ENCODE measurements at regions not wholly inside any gene's neighbourhood (a gene's known extent, or its start where the extent isn't known, plus 50 kb on each side); places are given as distances from the start of the nearest gene placed in this dataset.
"Not testable (repeated sequence)": the region's sequence is repeated elsewhere in the genome, so short reads cannot be mapped to it uniquely, and the experiment has no call there.

DNA sequence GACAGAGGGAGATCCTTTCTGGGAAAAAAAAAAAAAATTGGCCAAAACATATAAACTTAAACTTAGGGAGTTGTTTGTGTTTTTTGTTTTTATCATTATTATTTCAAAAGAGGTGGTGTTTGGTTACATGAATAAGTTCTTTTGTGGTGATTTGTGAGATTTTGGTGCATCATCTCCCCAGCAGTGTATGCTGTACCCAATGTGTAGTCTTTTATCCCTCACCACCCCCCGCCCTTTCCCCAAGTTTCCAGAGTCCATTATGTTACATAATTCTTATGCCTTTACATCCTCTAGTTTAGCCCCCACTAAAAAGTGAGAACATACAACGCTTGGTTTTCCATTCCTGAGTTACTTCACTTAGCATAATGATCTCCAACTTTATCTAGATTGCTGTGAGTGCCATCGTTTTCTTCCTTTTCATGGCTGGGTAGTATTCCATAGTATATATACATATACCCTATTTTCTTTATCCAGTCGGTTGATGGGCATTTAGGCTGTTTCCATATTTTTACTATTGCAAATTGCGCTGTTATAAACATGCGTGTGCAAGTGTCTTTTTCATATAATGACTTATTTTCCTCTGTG is 148.1 kb upstream of the ZNF92 start:
- DNase-seq (ENCODE audit: extremely low spot score, unreplicated experiment) = no peak
- no peak overlapping the region for H3K27ac Mint-ChIP-seq (ENCODE audit: unreplicated experiment)
- H3K4me1 Mint-ChIP-seq (ENCODE audit: unreplicated experiment) = no peaks in the 10 kb centered on the region
- no peaks in the 10 kb centered on the region for H3K9me3 Mint-ChIP-seq (ENCODE audit: unreplicated experiment)
- no peak overlapping the region for H3K4me3 Mint-ChIP-seq (ENCODE audit: unreplicated experiment)
- H3K36me3 Mint-ChIP-seq (ENCODE audit: unreplicated experiment) = no peaks in the 10 kb centered on the region
- peaks cover 2% of the 10 kb centered on the region for H3K27me3 Mint-ChIP-seq (ENCODE audit: unreplicated experiment)
- TF ChIP-seq CTCF (IDR thresholded peaks at IDR 0.05) = no peak

- Mint-ChIP-seq H3K27me3 (ENCODE audit: unreplicated experiment) (peaks cover 2% of the 10 kb centered on the region), H3K4me3 (ENCODE audit: unreplicated experiment) (no peak overlapping the region)
- TF ChIP-seq CTCF (IDR thresholded peaks at IDR 0.05) = no peak
These were observed 151.0 kb upstream of the ZNF92 start for GRCh38 chr7:65222655-65223054.

GRCh38 chr7:65221683-65222082 is 152.0 kb upstream of the ZNF92 start:
- no peak overlapping the region for H3K4me3 Mint-ChIP-seq (ENCODE audit: unreplicated experiment)
- no peaks in the 10 kb centered on the region for H3K9me3 Mint-ChIP-seq (ENCODE audit: unreplicated experiment)
- no peaks in the 10 kb centered on the region for H3K36me3 Mint-ChIP-seq (ENCODE audit: unreplicated experiment)
- no peaks in the 10 kb centered on the region for H3K4me1 Mint-ChIP-seq (ENCODE audit: unreplicated experiment)
- no peak for TF ChIP-seq CTCF (IDR thresholded peaks at IDR 0.05)
- DNase-seq (ENCODE audit: extremely low spot score, unreplicated experiment) = no peak
- no peak overlapping the region for H3K27ac Mint-ChIP-seq (ENCODE audit: unreplicated experiment)
- H3K27me3 Mint-ChIP-seq (ENCODE audit: unreplicated experiment) = peaks cover 4% of the 10 kb centered on the region

More at GRCh38 chr7:65222655-65223054, 151.0 kb upstream of the ZNF92 start:
- no peaks in the 10 kb centered on the region for H3K4me1 Mint-ChIP-seq (ENCODE audit: unreplicated experiment)
- no peaks in the 10 kb centered on the region for H3K9me3 Mint-ChIP-seq (ENCODE audit: unreplicated experiment)
- DNase-seq (ENCODE audit: extremely low spot score, unreplicated experiment) = no peak
- H3K27ac Mint-ChIP-seq (ENCODE audit: unreplicated experiment) = no peak overlapping the region
- H3K36me3 Mint-ChIP-seq (ENCODE audit: unreplicated experiment) = no peaks in the 10 kb centered on the region

- Mint-ChIP-seq H3K4me1 (ENCODE audit: unreplicated experiment) (no peaks in the 10 kb centered on the region), H3K9me3 (ENCODE audit: unreplicated experiment) (no peaks in the 10 kb centered on the region), H3K36me3 (ENCODE audit: unreplicated experiment) (no peaks in the 10 kb centered on the region), H3K27me3 (ENCODE audit: unreplicated experiment) (peaks cover 4% of the 10 kb centered on the region), H3K27ac (ENCODE audit: unreplicated experiment) (no peak overlapping the region), H3K4me3 (ENCODE audit: unreplicated experiment) (no peak overlapping the region)
- TF ChIP-seq CTCF (IDR thresholded peaks at IDR 0.05) = no peak
- DNase-seq (ENCODE audit: extremely low spot score, unreplicated experiment) = no peak
These were observed 154.0 kb upstream of the ZNF92 start for GRCh38 chr7:65219623-65220022.

- no peak overlapping the region for H3K27ac Mint-ChIP-seq (ENCODE audit: unreplicated experiment)
- TF ChIP-seq CTCF (IDR thresholded peaks at IDR 0.05) = peak; percentile 76
These were observed 157.2 kb upstream of the ZNF92 start for GRCh38 chr7:65216469-65216868.

DNA sequence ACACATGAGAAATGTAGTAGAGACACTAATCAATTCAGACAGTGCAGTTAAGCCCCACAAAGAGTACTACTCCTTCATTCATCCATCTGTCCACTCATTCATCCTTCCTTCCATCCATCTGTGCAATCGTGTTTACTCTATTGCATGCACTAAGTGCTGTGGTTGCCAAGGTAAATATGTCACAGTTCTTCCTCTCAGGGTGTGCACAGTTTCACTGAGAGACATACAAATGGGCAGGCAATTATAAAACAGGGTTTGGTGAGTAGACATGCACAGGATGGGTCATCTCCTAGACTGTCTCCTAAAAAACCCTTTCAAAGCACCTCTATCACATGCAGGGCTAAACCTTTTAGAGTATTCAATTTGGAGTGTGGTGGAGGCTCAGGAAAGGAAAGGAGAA is 160.4 kb upstream of the ZNF92 start:
- not testable (repeated sequence) for H3K27ac Mint-ChIP-seq (ENCODE audit: unreplicated experiment)

More at GRCh38 chr7:65216469-65216868, 157.2 kb upstream of the ZNF92 start:
- Mint-ChIP-seq H3K9me3 (ENCODE audit: unreplicated experiment) (no peaks in the 10 kb centered on the region), H3K4me1 (ENCODE audit: unreplicated experiment) (no peaks in the 10 kb centered on the region), H3K4me3 (ENCODE audit: unreplicated experiment) (no peak overlapping the region), H3K27me3 (ENCODE audit: unreplicated experiment) (peaks cover 2% of the 10 kb centered on the region), H3K36me3 (ENCODE audit: unreplicated experiment) (no peaks in the 10 kb centered on the region)
- no peak for DNase-seq (ENCODE audit: extremely low spot score, unreplicated experiment)

GRCh38 chr7:65199221-65199620 is 174.4 kb upstream of the ZNF92 start:
- not testable (repeated sequence) for DNase-seq (ENCODE audit: extremely low spot score, unreplicated experiment); H3K4me3 Mint-ChIP-seq (ENCODE audit: unreplicated experiment); H3K27me3 Mint-ChIP-seq (ENCODE audit: unreplicated experiment); H3K36me3 Mint-ChIP-seq (ENCODE audit: unreplicated experiment); H3K4me1 Mint-ChIP-seq (ENCODE audit: unreplicated experiment); H3K9me3 Mint-ChIP-seq (ENCODE audit: unreplicated experiment); H3K27ac Mint-ChIP-seq (ENCODE audit: unreplicated experiment)

More for the DNA sequence above, 160.4 kb upstream of the ZNF92 start:
- not testable (repeated sequence) for H3K9me3 Mint-ChIP-seq (ENCODE audit: unreplicated experiment); H3K27me3 Mint-ChIP-seq (ENCODE audit: unreplicated experiment); H3K36me3 Mint-ChIP-seq (ENCODE audit: unreplicated experiment); H3K4me3 Mint-ChIP-seq (ENCODE audit: unreplicated experiment); H3K4me1 Mint-ChIP-seq (ENCODE audit: unreplicated experiment); DNase-seq (ENCODE audit: extremely low spot score, unreplicated experiment)
